Skin epidermis (tissue), 12 donors: ENCODE measurements at regions not wholly inside any gene's neighbourhood (a gene's known extent, or its start where the extent isn't known, plus 50 kb on each side); places are given as distances from the start of the nearest gene placed in this dataset.
"Not testable (repeated sequence)": the region's sequence is repeated elsewhere in the genome, so short reads cannot be mapped to it uniquely, and the experiment has no call there.

Source experiments
- H3K27ac ChIP-seq, 21 experiments: fragments of 200-600 bp; sonication (generic) in 11 of 21; one replicate each; pipeline ENCODE4 v1.5.0; 2020; ENCODE audit warnings: mild to moderate bottlenecking in 3 of 21, inconsistent platforms in 2 of 21, moderate library complexity in 2 of 21
- H3K4me3 ChIP-seq, 7 experiments: fragments of 200-600 bp; sonication (generic) in 2 of 7; one replicate each; pipeline ENCODE4 v1.5.0; 2020; ENCODE audit warnings: inconsistent platforms in 2 of 7, mild to moderate bottlenecking in 2 of 7, moderate library complexity in 1 of 7

GRCh38 chr16:59163371-59164055, 429.4 kb upstream of the GOT2 start:
- H3K27ac ChIP-seq, result no peak overlapping the region
- H3K4me3 ChIP-seq, result no peak overlapping the region

GRCh38 chr16:59161679-59162078, 427.6 kb upstream of the GOT2 start:
- H3K4me3 ChIP-seq, result no peak overlapping the region
- H3K27ac ChIP-seq, result no peak overlapping the region

GRCh38 chr16:59154295-59154694, 420.2 kb upstream of the GOT2 start:
- no peak overlapping the region for H3K27ac ChIP-seq
- H3K4me3 ChIP-seq, result no peak overlapping the region

GRCh38 chr16:59148769-59149155, 414.6 kb upstream of the GOT2 start:
- H3K4me3 ChIP-seq, result no peak overlapping the region
- peak overlapping the region in 1 of 21 experiments; percentile 9 for H3K27ac ChIP-seq

GRCh38 chr16:59148056-59148768, 414.1 kb upstream of the GOT2 start:
- no peak overlapping the region for H3K4me3 ChIP-seq
- peak overlapping the region in 3 of 21 experiments; percentile 2 to 16 (median 9) for H3K27ac ChIP-seq

GRCh38 chr16:59146140-59146539, 412.0 kb upstream of the GOT2 start:
- Histone ChIP-seq H3K27ac (no peak overlapping the region), H3K4me3 (no peak overlapping the region)

GRCh38 chr16:59144841-59145240, 410.7 kb upstream of the GOT2 start:
- Histone ChIP-seq H3K4me3 (no peak overlapping the region), H3K27ac (no peak overlapping the region)

- Histone ChIP-seq H3K4me3 (no peak overlapping the region), H3K27ac (no peak overlapping the region)
These were observed 410.2 kb upstream of the GOT2 start for GRCh38 chr16:59144326-59144725.

GRCh38 chr16:59126486-59126885, 392.4 kb upstream of the GOT2 start:
- Histone ChIP-seq H3K4me3 (no peak overlapping the region), H3K27ac (no peak overlapping the region)

- H3K27ac ChIP-seq, result no peak overlapping the region
- H3K4me3 ChIP-seq, result no peak overlapping the region
These were observed 389.9 kb upstream of the GOT2 start for GRCh38 chr16:59124056-59124455.

- Histone ChIP-seq H3K27ac (no peak overlapping the region), H3K4me3 (no peak overlapping the region)
These were observed 389.4 kb upstream of the GOT2 start for GRCh38 chr16:59123479-59123878.

- no peak overlapping the region for H3K27ac ChIP-seq
- H3K4me3 ChIP-seq, result no peak overlapping the region
These were observed 388.1 kb upstream of the GOT2 start for GRCh38 chr16:59122262-59122537.

GRCh38 chr16:59121411-59122261, 387.5 kb upstream of the GOT2 start:
- Histone ChIP-seq H3K4me3 (no peak overlapping the region), H3K27ac (no peak overlapping the region)

GRCh38 chr16:59116744-59117143, 382.6 kb upstream of the GOT2 start:
- Histone ChIP-seq H3K27ac (no peak overlapping the region), H3K4me3 (no peak overlapping the region)

- Histone ChIP-seq H3K4me3 (no peak overlapping the region), H3K27ac (no peak overlapping the region)
These were observed 380.7 kb upstream of the GOT2 start for GRCh38 chr16:59114790-59115189.

- Histone ChIP-seq H3K27ac (no peak overlapping the region), H3K4me3 (no peak overlapping the region)
These were observed 379.0 kb upstream of the GOT2 start for GRCh38 chr16:59113004-59113670.

- Histone ChIP-seq H3K27ac (no peak overlapping the region), H3K4me3 (no peak overlapping the region)
These were observed 377.2 kb upstream of the GOT2 start for GRCh38 chr16:59111280-59111679.

GRCh38 chr16:59108374-59108773, 374.3 kb upstream of the GOT2 start:
- Histone ChIP-seq H3K4me3 (no peak overlapping the region), H3K27ac (no peak overlapping the region)

GRCh38 chr16:59096682-59097081, 362.6 kb upstream of the GOT2 start:
- H3K27ac ChIP-seq, H3K4me3 ChIP-seq: not testable (repeated sequence)

- H3K4me3 ChIP-seq, result no peak overlapping the region
- no peak overlapping the region for H3K27ac ChIP-seq
These were observed 356.4 kb upstream of the GOT2 start for GRCh38 chr16:59090541-59090940.
